NT2/D1 (cell line): ENCODE measurements at regions not wholly inside any gene's neighbourhood (a gene's known extent, or its start where the extent isn't known, plus 50 kb on each side); places are given as distances from the start of the nearest gene placed in this dataset.

ENCODE experiments used
- DNase-seq: peaks from one replicate; pipeline ENCODE4 v3.0.0-alpha.2; 2011; ENCODE audit warnings: low read depth, low spot score
- H3K27me3 ChIP-seq: 2 replicates; pipeline ENCODE4 v1.6.0; 2011; ENCODE audit warnings: mild to moderate bottlenecking; ENCODE audit not compliant: insufficient read length, insufficient read depth
- H3K36me3 ChIP-seq: 2 replicates; pipeline ENCODE4 v1.6.1; 2011; ENCODE audit warnings: mild to moderate bottlenecking, low read length, mixed read lengths; ENCODE audit not compliant: insufficient read depth, insufficient read length
- H3K4me1 ChIP-seq: 2 replicates; pipeline ENCODE4 v1.5.1; 2011; ENCODE audit not compliant: insufficient read depth, insufficient read length
- H3K4me3 ChIP-seq: 2 replicates; pipeline ENCODE4 v1.5.1; 2011; ENCODE audit warnings: low read depth; ENCODE audit not compliant: insufficient read length
- H3K9ac ChIP-seq: 2 replicates; pipeline ENCODE4 v1.6.0; 2011; ENCODE audit warnings: low read depth; ENCODE audit not compliant: insufficient read length
- H3K9me3 ChIP-seq: 2 replicates; pipeline ENCODE4 v1.5.1; 2011; ENCODE audit warnings: mild to moderate bottlenecking, low read length; ENCODE audit not compliant: insufficient read depth
- SUZ12 ChIP-seq: IDR thresholded peaks from 2 replicates; pipeline ENCODE4 v1.6.1; 2011; ENCODE audit not compliant: insufficient read length, insufficient read depth; ENCODE audit errors: extremely low read depth
- YY1 ChIP-seq: IDR thresholded peaks from 2 replicates; pipeline ENCODE4 v1.6.1; 2011; ENCODE audit not compliant: insufficient read length, insufficient read depth
- ZNF274 ChIP-seq: IDR thresholded peaks from 2 replicates; pipeline ENCODE4 v1.6.1; 2011; ENCODE audit warnings: mild to moderate bottlenecking, low read depth, low read length

DNA sequence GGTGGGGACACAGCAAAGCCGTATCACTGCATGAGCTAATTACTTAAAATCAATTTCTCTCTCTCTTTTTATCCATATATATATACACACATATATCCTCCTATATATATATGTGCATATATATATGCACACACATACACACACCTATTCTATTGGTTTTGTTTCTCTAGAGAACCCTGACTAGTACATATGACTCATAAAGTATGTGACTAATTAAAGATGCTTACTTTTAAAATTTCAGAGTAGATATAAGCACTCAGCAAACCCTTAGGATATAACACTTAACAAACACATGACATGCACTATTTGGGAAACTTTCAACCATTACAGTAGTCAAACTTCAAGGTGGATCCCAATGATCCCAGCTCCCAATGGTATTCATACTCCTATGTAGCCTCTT is 732.6 kb downstream of the ROBO2 start:
- Histone ChIP-seq H3K27me3 (no peaks in the 10 kb centered on the region), H3K4me1 (no peaks in the 10 kb centered on the region), H3K9ac (no peak overlapping the region), H3K4me3 (no peak overlapping the region), H3K9me3 (peaks cover 6% of the 10 kb centered on the region; the same call in 1 of the 2 replicates), H3K36me3 (no peaks in the 10 kb centered on the region)
- DNase-seq = no peak
- TF ChIP-seq SUZ12 (no peak), YY1 (no peak), ZNF274 (no peak)

- TF ChIP-seq YY1 = no peak
- no peak for TF ChIP-seq SUZ12
- TF ChIP-seq ZNF274 = no peak
- H3K9ac ChIP-seq = no peak overlapping the region
- peaks cover 6% of the 10 kb centered on the region; the same call in 1 of the 2 replicates for H3K9me3 ChIP-seq
- H3K4me3 ChIP-seq = no peak overlapping the region
- no peaks in the 10 kb centered on the region for H3K27me3 ChIP-seq
- H3K36me3 ChIP-seq = no peaks in the 10 kb centered on the region
- no peak for DNase-seq
- H3K4me1 ChIP-seq = no peaks in the 10 kb centered on the region
Observed at GRCh38 chr3:77773084-77773483, 733.2 kb downstream of the ROBO2 start.

GRCh38 chr3:77780278-77780996 is 740.5 kb downstream of the ROBO2 start:
- Histone ChIP-seq H3K4me3 (no peak overlapping the region), H3K36me3 (no peaks in the 10 kb centered on the region), H3K4me1 (no peaks in the 10 kb centered on the region), H3K9me3 (no peaks in the 10 kb centered on the region), H3K9ac (no peak overlapping the region), H3K27me3 (no peaks in the 10 kb centered on the region)
- no peak for DNase-seq
- TF ChIP-seq SUZ12 (no peak), ZNF274 (no peak), YY1 (no peak)

DNA sequence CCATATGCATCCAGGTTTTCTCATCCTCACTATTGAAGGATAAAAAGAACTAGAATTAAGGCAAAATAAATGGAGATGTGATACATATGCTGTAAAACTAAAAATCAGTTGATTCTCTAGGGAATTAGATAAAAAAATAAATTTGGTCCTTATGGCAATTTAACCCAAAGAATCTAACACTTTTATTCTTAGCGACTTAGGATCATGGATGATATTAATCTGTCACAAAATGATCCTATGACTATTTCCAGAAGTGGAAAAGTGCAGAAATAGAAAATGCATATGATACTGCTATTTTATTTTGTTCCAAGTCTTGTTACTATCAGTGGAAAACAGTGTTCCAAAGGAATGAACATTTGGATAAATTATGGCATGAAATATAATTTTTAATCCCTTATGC is 746.3 kb downstream of the ROBO2 start:
- TF ChIP-seq ZNF274 (no peak), SUZ12 (no peak), YY1 (no peak)
- no peaks in the 10 kb centered on the region for H3K4me1 ChIP-seq
- no peaks in the 10 kb centered on the region for H3K9me3 ChIP-seq
- no peak overlapping the region for H3K9ac ChIP-seq
- H3K4me3 ChIP-seq = no peak overlapping the region
- H3K27me3 ChIP-seq = no peaks in the 10 kb centered on the region
- no peak for DNase-seq
- H3K36me3 ChIP-seq = no peaks in the 10 kb centered on the region

DNA sequence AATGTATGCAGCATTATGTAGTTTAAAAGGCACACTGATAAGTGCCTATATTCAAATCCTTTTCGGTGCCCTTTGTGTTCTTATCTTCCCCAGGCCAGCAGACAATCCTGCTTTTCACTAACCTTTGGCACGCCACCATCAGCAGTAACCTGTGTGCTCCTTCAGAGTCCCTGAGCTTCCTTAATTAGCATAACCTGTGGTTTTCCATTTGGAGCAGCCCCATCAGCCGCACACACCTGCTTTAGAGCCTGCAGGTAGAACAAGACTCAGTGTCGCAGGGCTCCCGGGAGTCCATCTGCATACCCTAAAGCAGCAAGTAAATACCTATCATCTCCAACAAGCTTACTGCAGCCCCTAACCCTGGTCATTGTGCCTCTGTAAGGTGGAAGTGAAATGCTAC is 755.1 kb downstream of the ROBO2 start:
- no peak for DNase-seq
- no peaks in the 10 kb centered on the region for H3K9me3 ChIP-seq
- no peaks in the 10 kb centered on the region for H3K36me3 ChIP-seq
- H3K4me1 ChIP-seq = no peaks in the 10 kb centered on the region
- H3K9ac ChIP-seq = no peak overlapping the region
- H3K4me3 ChIP-seq = no peak overlapping the region
- no peaks in the 10 kb centered on the region for H3K27me3 ChIP-seq
- no peak for TF ChIP-seq SUZ12
- TF ChIP-seq YY1 = no peak
- no peak for TF ChIP-seq ZNF274

- no peak for TF ChIP-seq YY1
- TF ChIP-seq SUZ12 = no peak
- no peak for TF ChIP-seq ZNF274
Observed at GRCh38 chr3:77799278-77799677, 759.4 kb downstream of the ROBO2 start.

DNA sequence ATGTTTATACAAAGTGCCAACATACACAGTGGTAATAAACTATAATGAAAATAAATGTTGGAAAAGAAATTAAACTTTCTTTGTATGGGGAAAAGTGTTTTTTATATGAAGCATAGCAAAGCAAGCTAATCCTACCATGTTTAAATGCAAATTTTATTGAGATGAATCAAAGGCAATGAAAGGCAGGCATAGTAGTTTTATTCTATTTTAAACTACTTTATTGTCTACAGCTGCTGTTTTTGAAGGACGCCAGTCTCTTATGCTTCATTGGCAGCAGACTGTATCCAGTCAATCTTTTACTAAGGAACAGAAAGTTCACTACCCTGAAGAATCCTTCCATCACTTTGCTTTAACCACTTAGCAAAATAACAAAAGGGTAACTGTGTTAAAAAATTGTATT is 761.0 kb downstream of the ROBO2 start:
- no peaks in the 10 kb centered on the region for H3K9me3 ChIP-seq
- H3K27me3 ChIP-seq = no peaks in the 10 kb centered on the region
- H3K9ac ChIP-seq = no peak overlapping the region
- no peak for TF ChIP-seq SUZ12
- no peak for TF ChIP-seq ZNF274
- no peak for TF ChIP-seq YY1
- H3K4me3 ChIP-seq = no peak overlapping the region
- no peaks in the 10 kb centered on the region for H3K4me1 ChIP-seq
- no peak for DNase-seq
- no peaks in the 10 kb centered on the region for H3K36me3 ChIP-seq

More at GRCh38 chr3:77799278-77799677, 759.4 kb downstream of the ROBO2 start:
- no peaks in the 10 kb centered on the region for H3K4me1 ChIP-seq
- no peak overlapping the region for H3K9ac ChIP-seq
- H3K9me3 ChIP-seq = no peaks in the 10 kb centered on the region
- no peaks in the 10 kb centered on the region for H3K27me3 ChIP-seq
- H3K36me3 ChIP-seq = no peaks in the 10 kb centered on the region
- DNase-seq = no peak
- no peak overlapping the region for H3K4me3 ChIP-seq
